GM21360 (cell line): ENCODE measurements at regions not wholly inside any gene's neighbourhood (a gene's known extent, or its start where the extent isn't known, plus 50 kb on each side); places are given as distances from the start of the nearest gene placed in this dataset.
"Not testable (repeated sequence)": the region's sequence is repeated elsewhere in the genome, so short reads cannot be mapped to it uniquely, and the experiment has no call there.

Experiments used
- ATAC-seq: cut with Tn5 transposase; IDR thresholded peaks from one replicate; pipeline ENCODE4 v1.9.1; 2021; ENCODE audit warnings: mild to moderate bottlenecking, moderate library complexity; ENCODE audit not compliant: unreplicated experiment

DNA sequence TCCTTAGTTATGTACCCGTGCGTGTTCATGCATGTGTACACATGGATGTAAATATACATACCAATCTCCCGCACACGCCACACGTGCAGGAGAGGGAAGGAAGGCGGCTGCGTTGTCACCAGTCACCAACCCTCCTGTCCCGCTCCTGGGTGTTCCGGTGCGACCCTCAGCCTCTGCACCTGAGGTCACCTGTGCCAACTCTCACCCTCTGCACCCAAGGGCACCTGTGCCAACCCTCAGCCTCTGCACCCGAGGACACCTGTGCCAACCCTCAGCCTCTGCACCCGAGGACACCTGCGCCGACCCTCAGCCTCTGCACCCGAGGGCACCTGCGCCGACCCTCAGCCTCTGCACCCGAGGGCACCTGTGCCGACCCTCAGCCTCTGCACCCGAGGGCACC, 192.8 kb upstream of the SALL3 start:
- no peak for ATAC-seq

DNA sequence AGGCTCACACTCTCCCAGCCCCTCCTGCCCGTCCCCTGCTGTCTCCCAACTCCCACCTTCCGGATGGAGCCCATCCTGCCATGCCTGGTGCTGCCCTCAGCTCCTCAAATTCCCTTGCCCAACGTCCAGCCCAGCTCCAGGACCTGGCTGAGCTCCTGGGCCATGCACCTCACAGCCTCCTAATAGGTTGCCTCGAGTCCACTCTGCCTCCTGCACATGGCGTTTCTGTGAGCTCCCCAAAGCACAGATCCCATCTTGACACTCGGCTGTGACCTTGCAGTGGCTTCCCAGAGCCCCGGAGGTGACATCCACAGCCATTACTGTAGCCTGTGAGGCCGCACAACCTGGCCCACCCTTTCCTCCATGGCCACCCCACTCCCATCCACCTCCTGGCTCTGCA, 191.9 kb upstream of the SALL3 start:
- no peak for ATAC-seq

DNA sequence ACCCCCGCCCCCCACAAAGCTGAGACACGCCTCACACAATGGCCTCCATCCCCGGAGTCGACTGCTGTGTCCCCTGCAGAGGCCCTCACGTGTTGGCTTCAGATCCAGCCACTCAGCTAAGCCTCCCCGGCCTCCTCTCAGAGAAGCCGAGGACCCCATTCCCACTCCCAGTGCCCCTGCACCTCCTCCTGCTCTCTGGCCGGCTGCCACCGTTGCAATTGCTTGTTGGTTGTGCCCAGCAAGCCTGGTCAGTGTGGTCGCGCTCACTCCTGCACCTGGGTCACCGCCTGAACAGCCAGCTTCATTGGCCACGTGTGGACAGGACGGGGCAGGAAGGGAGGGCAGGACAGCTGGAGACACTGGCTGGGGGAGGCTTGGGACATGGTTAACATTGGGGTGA, 191.5 kb upstream of the SALL3 start:
- no peak for ATAC-seq

DNA sequence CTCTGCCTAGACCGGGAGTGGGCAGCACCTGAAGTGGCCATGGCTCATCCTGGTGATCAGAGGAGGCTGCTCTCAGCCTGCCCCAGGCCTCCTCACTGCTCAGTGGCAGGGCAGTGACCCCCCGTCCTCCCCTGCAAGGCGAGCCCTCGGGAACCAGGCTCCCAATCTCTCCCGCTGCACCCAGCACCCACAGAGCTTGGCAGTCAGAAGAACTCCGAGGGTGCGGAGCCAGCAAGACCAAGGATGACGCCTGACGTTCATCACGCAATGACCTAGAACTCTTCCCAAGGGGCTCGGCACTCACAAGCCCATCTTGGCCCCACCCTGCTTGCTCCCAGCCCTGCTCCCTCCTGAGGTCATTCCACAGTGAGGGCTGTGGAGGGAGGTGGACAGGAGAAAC, 189.8 kb upstream of the SALL3 start:
- ATAC-seq: no peak

DNA sequence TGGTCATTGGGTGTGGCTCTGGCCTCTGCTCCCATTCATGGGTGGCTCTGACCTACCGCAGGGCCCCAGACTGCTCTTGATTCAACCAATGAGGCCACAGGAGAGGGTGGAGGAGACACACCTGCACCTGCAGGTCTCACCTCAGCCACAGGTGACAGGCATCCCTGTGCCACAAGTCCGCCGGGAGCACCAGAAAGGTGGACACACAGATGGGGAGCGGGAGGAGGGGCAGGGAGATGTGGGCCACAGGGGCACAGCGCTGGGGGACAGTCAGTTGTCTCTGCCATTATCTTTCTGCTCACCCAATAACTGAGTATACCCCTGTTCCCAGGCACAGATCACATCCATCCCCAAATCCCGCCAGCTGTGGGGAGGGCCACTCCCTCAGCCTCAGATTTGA, 189.1 kb upstream of the SALL3 start:
- ATAC-seq: no peak

DNA sequence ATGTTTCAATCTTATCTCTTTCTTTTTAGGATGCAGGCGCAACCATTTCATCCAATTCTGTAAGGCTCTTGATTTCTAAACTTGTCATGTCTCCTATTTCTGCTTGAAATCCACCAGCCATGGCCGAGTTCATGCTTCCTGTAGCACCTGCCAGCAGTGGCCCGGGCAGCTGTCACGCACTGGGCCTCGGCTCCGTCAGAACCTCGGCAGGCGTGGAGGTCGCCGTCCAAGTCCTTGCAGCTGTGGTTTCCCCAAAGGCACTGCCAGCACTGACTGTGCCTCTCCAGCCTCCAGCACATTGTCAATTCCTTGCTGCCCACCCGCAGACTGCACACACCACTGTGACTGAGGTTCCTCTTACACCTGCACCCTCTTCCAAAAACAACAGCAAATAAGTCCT, 188.7 kb upstream of the SALL3 start:
- ATAC-seq: no peak

DNA sequence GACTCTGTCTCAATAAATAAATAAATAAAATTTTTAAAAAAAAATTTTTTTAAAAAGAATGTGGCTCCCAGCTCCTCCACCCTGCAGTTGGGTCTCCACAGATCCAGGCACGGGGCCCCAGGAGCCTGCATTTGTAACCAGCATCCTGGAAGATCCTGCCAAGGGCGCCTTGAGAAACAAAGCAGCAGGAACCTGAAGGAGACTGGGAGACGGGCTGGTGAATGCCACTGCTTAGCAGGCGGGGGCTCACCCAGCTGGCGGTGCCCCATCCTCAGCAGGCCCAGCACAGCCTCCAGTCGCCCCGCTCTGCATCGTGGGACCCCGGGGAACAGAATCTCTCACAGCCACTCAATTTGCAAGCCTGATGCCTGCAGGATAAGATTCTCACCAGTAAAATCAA, 187.5 kb upstream of the SALL3 start:
- no peak for ATAC-seq

DNA sequence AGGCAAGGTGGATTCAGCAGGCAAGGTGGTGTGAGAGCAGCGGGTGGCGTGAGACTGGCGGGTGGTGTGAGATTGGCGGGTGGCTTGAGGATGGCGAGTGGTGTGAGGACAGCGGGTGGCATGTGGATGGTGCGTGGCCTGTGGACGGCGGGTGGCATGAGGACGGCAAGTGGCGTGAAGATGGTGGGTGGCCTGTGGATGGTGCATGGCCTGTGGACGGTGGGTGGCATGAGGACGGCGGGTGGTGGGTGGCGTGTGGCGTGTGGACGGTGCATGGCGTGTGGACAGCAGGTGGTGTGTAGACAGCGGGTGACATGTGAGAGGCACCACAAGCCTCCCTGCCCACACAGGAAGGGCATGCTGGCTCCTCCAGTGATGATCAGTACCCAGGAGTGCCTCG, 186.9 kb upstream of the SALL3 start:
- ATAC-seq: no peak

DNA sequence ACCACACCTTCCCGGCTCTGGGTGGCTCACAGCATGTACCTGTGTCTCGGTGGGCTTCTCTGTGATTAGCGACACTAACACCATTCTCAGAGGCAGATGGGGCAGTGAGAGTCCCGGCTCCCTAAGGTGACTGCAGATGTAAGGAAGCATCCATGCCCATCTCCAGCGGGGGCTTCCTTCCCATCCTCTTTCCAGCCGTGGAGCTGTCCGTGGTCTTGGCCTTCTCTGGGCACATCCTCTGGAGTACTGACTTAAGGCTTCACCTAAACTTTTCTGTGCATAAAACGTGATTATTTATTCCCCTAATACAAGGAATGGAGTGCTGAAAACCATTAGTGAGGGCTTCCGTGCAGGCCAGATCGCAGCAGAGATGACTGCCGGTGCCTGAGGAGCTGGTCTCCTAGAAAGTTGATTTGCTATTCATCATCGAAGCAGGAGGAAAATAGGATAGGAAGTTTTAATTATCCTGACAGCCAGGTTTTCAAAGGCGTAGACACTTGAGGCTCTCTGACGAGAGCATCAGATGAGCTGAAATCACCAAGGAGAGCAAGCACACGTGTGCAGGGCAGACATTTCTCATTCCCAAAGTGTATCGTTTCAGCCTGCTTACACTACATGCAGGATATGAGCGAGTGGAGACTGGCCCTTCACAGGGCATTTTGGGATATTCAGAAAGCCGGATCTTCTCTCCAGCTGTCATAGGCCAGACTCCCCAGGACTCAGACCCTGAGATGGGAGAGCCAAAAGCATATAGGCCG, 186.1 kb upstream of the SALL3 start:
- no peak for ATAC-seq

DNA sequence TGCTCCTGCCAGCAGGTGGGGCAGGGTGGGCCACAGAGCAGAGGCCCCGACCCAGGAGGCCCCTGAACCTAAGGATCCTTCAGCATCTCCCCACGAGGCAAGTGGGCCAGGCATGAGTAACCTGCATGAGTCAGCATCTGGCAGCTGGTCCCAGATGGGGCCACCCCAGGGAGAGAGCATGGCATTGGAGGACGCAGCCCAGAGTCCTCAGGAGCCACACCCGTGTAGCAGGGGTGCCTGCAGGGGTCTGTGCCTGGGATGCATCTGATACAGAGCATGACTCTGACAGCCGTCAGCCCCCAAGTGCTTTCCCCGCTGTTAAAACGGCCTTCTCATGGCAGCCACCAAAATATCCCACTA, 185.6 kb upstream of the SALL3 start:
- ATAC-seq: no peak

DNA sequence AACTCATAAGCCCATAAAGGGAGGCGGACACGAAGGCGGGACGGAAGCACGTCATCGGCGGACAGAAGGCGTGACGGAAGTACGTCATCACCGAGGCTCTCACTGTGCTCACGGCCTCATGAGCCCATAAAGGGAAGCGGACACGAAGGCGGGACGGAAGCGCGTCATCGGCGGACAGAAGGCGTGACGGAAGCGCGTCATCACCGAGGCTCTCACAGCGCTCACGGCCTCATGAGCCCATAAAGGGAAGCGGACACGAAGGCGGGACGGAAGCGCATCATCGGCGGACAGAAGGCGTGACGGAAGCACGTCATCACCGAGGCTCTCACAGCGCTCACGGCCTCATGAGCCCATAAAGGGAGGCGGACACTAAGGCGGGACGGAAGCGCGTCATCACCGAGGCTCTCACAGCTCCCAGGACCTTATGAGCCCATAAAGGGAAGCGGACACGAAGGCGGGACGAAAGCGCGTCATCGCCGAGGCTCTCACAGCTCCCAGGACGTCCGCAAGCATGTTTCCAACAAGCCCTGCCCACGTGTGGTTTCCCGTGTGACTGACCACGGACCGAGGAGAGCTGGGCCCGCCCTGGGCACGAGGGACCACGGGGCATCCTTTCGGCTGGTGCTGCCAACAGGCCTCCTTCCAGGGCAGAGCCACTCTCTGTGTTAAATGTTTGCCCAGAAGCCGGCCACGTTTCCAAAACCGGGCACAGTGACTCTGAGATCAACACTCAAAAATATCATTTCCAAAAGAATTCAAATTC, 182.7 kb upstream of the SALL3 start:
- no peak for ATAC-seq

DNA sequence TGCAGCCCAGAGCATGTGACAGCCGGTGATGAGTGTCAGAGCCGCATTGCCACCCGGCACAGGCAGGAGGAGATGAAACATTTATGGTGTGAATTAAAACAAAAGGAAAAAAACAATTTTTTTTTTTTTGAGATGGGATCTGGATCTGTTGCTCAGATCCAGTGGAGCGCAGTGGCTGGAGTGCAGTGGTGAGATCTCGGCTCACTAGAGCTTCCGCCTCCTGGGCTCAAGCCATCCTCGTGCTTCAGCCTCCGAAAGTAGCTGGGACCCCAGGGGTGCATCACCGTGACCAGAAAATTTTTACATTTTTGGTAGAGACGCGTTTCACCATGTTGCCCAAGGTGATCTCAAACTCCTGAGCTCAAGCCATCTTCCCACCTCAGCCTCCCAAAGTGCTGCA, 182.1 kb upstream of the SALL3 start:
- ATAC-seq: no peak

DNA sequence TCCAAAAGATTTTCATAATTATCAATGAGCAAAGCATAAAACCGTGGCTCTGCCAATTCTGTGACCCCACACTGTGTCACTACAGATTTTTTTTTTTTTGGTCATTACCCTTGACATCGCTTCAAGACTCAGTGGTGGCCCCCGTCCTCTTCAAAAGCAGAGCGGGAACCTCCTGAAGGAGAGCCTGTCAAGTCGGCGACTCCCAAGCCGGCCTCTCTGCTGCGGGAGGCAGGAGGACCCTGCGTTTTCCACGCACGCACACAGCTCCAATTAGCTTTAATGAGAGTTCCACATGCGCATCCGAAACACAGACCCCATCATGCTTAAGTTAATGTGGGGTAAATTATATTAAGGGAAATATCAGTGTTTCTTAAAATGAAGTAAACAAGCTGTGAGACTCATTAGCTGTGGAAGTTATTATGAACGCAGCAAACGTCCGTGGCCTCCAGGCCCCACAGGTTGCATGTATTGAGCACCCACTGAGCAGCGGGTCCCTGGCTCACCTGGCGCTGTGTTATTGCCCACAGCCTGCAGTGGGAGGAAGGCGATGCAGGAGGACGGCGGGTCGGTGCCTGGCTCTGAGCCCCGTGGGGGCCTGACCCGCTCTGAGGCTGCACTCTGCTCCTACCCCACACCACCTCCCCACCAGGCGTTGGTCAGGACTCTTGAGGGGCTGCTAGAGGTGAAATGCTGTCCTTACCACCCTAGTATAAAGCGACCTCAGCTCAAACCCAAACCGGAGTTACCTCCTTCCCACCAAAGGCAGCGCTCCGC, 181.0 kb upstream of the SALL3 start:
- no peak for ATAC-seq

DNA sequence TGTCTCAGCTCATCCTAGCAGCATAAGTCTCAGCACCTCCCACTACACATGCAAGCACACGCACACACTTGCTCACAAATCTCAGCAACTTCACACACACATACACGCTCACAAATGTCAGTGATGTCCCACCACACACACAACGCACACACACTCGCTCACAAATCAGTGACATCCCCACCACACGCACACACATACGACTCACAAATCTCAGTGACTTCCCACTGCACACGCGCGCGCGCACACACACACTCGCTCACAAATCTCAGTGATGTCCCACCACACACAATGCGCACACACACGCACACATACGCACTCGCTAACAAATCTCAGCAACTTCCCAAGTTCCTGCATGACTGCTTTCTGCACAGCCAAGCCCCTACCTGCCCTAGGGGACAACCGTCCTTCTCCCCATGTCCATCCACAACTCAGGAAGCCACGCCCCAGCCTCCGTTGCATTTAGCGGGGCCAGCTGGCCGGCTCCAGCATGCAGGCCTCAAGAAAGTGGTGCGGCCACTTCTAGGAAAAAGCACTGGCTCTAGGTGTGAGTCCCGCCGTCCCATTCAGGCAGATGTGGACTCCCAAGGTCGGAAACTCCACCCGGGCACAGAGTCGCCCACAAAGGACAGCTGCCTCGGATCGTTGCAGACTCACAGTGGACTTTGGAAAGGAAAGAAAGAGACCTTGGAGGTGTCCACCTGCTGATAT, 180.1 kb upstream of the SALL3 start:
- no peak for ATAC-seq

DNA sequence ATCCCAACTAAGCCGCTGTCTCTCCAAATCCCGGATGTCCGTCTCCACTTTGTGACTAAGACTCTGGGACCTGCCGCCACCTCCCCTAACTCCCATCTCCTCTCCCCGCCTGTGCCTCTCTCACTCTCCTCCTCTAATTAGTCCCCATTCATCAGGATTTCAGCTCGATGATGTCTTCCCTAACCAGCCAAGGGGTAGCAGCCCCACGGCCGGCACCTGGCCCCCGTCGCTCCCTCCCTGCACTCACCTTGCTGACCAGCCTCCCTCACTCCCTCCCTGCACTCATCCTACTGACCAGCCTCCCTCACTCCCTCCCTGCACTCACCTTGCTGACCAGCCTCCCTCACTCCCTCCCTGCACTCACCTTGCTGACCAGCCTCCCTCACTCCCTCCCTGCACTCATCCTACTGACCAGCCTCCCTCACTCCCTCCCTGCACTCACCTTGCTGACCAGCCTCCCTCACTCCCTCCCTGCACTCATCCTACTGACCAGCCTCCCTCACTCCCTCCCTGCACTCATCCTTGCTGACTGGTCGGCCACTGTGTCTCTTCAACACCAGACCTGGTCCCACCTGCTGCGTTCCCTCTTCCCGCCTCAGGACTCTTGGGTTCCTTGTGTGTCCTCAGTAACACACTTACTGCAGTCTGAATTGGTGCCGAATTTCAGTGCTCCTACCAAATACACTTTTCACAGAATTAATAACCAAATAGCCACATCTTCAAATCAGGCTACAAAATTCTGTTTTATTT, 179.3 kb upstream of the SALL3 start:
- ATAC-seq: not testable (repeated sequence)

DNA sequence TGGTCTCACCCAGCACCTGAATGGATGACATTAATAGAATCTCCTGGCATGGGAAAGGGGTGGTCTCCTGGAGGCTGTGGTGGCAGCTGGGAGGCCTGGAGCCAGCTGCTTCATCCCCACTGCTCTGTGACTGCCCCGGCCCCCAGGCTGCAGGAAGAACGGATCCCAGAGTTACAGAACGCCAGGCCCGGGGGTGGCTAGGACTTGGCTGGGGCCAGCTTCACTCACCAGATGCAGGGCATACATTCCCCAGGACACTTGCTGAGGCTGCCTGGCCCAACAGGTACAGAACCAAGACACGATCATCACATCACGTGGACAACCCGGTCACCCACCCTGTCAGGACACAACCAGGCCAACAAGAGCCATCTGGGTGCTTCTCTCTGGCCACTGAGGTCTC, 178.6 kb upstream of the SALL3 start:
- no peak for ATAC-seq

DNA sequence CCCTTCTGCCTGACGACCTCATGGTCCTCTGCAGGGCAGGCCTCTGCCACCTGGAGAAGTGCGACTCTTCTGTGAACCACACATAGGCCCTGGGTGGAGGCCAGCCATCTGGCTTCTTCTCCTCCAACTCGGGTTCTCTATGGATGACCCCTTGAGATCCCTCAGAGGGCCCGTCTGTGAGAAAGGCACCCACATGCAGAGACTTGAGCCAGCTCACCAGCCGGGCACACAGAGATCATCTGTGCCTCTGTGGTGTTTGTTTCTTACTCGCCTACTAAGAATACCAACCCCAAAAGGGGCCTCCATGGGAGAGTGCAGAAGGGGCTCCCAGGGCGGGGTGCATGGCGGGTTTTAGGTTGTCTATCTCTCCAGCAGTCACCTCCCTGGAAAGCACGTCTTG, 176.5 kb upstream of the SALL3 start:
- ATAC-seq: no peak

DNA sequence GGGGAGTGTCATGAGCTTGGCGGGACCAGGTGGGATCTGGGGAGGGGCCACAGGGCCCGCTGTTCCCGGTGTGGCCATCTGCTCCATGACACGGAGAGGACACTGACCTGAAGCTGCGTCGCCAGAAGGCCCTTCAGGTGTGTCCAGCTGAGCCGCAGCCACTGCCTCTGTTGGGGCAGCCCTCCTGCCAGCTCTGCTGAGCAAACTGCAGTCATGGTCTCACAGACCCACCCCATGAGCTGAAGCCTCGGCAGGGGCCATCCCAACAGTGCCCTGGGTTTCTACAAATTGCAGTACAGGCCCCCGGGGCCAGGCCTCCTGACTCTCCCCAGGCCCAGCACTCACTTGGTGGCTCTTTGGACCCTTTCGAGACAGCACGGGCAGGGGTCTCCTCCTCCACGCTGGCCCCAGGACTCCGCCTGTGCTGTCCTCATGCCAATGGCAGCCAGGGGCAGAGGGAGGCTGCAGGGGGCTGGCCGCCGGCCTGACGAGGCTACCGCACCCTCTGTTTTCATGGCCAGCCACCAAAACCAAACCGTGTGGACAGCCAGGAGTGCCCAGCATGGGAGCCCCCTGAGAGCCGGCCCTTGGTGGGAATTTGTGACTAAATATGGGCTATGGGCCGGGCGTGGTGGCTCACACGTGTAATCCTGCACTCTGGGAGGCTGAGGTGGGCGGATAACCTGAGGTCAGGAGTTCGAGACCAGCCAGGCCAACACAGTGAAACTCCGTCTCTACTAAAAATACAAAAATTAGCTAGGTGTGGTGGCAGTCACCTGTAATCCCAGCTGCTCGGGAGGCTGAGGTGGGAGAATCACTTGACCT, 175.2 kb upstream of the SALL3 start:
- no peak for ATAC-seq

DNA sequence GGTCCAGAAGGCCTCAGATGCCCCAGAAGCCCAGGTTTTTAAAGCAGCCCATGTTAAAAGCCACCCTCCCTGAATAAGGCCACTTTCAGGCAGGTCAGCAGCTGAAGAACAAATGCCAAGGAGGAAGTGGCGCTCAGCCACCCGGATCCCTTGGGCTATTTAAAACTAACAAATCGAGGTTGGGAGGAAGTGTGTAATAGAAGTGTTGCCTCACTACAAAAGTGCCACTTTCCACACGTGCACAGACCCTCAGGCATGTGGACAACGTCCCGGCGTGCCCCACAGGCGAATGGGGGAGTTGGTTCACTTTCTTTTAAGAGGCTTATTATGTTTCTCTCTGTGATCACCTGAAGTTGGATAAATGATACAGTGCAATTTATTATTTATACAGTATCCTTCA, 173.8 kb upstream of the SALL3 start:
- ATAC-seq: no peak

DNA sequence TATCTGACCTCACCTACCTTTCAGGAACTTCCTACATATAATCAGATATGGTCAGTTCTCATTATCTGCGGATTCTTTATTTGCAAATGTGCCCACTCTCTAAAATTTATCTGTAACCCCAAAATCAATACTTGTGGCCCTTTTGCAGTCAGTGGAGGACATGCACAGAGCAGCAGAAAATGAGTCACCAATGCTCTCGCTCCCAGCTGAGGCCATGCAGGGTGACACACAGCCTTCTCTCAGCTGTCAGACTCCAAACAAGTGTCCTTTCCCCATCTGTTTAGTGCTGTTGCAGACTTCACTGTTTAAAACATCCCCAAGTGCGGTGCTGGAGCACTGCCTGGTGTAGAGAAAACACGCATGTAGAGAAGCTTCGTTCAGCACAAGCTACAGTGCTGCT, 171.9 kb upstream of the SALL3 start:
- ATAC-seq: no peak
